Endodermal cell (in vitro differentiated cells): ENCODE measurements at regions not wholly inside any gene's neighbourhood (a gene's known extent, or its start where the extent isn't known, plus 50 kb on each side); places are given as distances from the start of the nearest gene placed in this dataset.

Source experiments
- DNase-seq: peaks from one replicate; pipeline ENCODE4 v3.0.0-alpha.2; 2017
- H3K27ac ChIP-seq: 2 replicates; pipeline ENCODE4 v1.5.1; 2013; ENCODE audit warnings: mild to moderate bottlenecking, low read depth, low read length, moderate library complexity
- H3K27me3 ChIP-seq: 2 replicates; pipeline ENCODE4 v1.6.1; 2013; ENCODE audit warnings: mild to moderate bottlenecking, low read length, moderate library complexity; ENCODE audit not compliant: insufficient read depth, control insufficient read depth, poor library complexity, severe bottlenecking
- H3K36me3 ChIP-seq: 2 replicates; pipeline ENCODE4 v1.7.0; 2013; ENCODE audit warnings: mild to moderate bottlenecking, low read length, moderate library complexity; ENCODE audit not compliant: control insufficient read depth, insufficient read depth
- H3K4me1 ChIP-seq: one replicate; pipeline ENCODE4 v1.7.0; 2013; ENCODE audit warnings: low read length; ENCODE audit not compliant: control insufficient read depth, insufficient read depth
- H3K4me3 ChIP-seq: 2 replicates; pipeline ENCODE4 v1.5.1; 2013; ENCODE audit warnings: mild to moderate bottlenecking, low read length, moderate library complexity
- H3K9ac ChIP-seq: 2 replicates; pipeline ENCODE4 v1.6.1; 2013; ENCODE audit warnings: mild to moderate bottlenecking, low read length, moderate library complexity; ENCODE audit not compliant: poor library complexity, severe bottlenecking; ENCODE audit errors: extremely low read depth
- H3K9me3 ChIP-seq: 2 replicates; pipeline ENCODE4 v1.6.1; 2013; ENCODE audit warnings: mild to moderate bottlenecking, low read length, moderate library complexity; ENCODE audit not compliant: control insufficient read depth
- H3K27ac Mint-ChIP-seq: 2 replicates; pipeline ENCODE4 v1.8.0; 2020; ENCODE audit warnings: mixed read lengths
- H3K27me3 Mint-ChIP-seq: 2 replicates; pipeline ENCODE4 v1.8.0; 2021; ENCODE audit warnings: mild to moderate bottlenecking, mixed read lengths; ENCODE audit not compliant: insufficient read depth
- H3K36me3 Mint-ChIP-seq: 2 replicates; pipeline ENCODE4 v1.8.0; 2020; ENCODE audit warnings: low read depth, mixed read lengths
- H3K4me1 Mint-ChIP-seq: 2 replicates; pipeline ENCODE4 v1.8.0; 2020; ENCODE audit warnings: mixed read lengths
- H3K4me3 Mint-ChIP-seq: 2 replicates; pipeline ENCODE4 v1.8.0; 2020; ENCODE audit warnings: mild to moderate bottlenecking, moderate library complexity, mixed read lengths
- H3K9me3 Mint-ChIP-seq: 2 replicates; pipeline ENCODE4 v1.8.0; 2020; ENCODE audit warnings: mild to moderate bottlenecking, mixed read lengths
- CTCF ChIP-seq: fragments of 200-600 bp; sonication (generic); conservative IDR thresholded peaks from 2 replicates; pipeline ENCODE4 v1.5.0; 2021; ENCODE audit warnings: antibody characterized with exemption, mild to moderate bottlenecking
- WGBS, 2 experiments: methylation state at CpG; one replicate each; pipeline versions ENCODE4 v1.1.5 to v1.1.7; 2013; ENCODE audit warnings: missing lambda C conversion rate in 2 of 2, mixed read lengths in 1 of 2; ENCODE audit not compliant: insufficient coverage in 1 of 2, insufficient read length in 1 of 2; 5-methylcytosine and 5-hydroxymethylcytosine counted together

- Histone ChIP-seq H3K9me3 (no peaks in the 10 kb centered on the region), H3K4me1 (no peaks in the 10 kb centered on the region), H3K9ac (no peak overlapping the region), H3K4me3 (no peak overlapping the region), H3K27ac (no peak overlapping the region), H3K27me3 (no peaks in the 10 kb centered on the region), H3K36me3 (no peaks in the 10 kb centered on the region)
- Mint-ChIP-seq H3K4me3 (no peak overlapping the region), H3K4me1 (no peaks in the 10 kb centered on the region), H3K36me3 (no peaks in the 10 kb centered on the region), H3K9me3 (no peaks in the 10 kb centered on the region), H3K27ac (no peak overlapping the region), H3K27me3 (no peaks in the 10 kb centered on the region)
- no peak for TF ChIP-seq CTCF
- DNase-seq: no peak
These were observed 1226.0 kb downstream of the CDH8 start for GRCh38 chr16:60810250-60810649.

GRCh38 chr16:60792437-60792836, 1243.8 kb downstream of the CDH8 start:
- no peak for TF ChIP-seq CTCF
- H3K9me3 Mint-ChIP-seq: no peaks in the 10 kb centered on the region
- no peaks in the 10 kb centered on the region for H3K36me3 Mint-ChIP-seq
- Histone ChIP-seq H3K27me3 (no peaks in the 10 kb centered on the region), H3K4me3 (no peak overlapping the region), H3K36me3 (no peaks in the 10 kb centered on the region), H3K9me3 (no peaks in the 10 kb centered on the region), H3K9ac (no peak overlapping the region), H3K4me1 (peaks cover 4% of the 10 kb centered on the region), H3K27ac (no peak overlapping the region)
- 93 to 100% methylated on average over 1 to 2 of the region's 2 CpGs for WGBS, 2 experiments
- DNase-seq: no peak
- no peak overlapping the region for H3K27ac Mint-ChIP-seq
- peaks cover 7% of the 10 kb centered on the region for H3K4me1 Mint-ChIP-seq
- no peak overlapping the region for H3K4me3 Mint-ChIP-seq
- no peaks in the 10 kb centered on the region for H3K27me3 Mint-ChIP-seq

- H3K9ac ChIP-seq: no peak overlapping the region
- no peak for DNase-seq
- no peaks in the 10 kb centered on the region for H3K36me3 Mint-ChIP-seq
- no peaks in the 10 kb centered on the region for H3K27me3 ChIP-seq
- H3K4me3 Mint-ChIP-seq: no peak overlapping the region
- H3K27me3 Mint-ChIP-seq: no peaks in the 10 kb centered on the region
- no peak for TF ChIP-seq CTCF
- H3K27ac ChIP-seq: no peak overlapping the region
- no peaks in the 10 kb centered on the region for H3K36me3 ChIP-seq
- H3K27ac Mint-ChIP-seq: no peak overlapping the region
- H3K4me1 ChIP-seq: peaks cover 4% of the 10 kb centered on the region
- peaks cover 3% of the 10 kb centered on the region for H3K9me3 Mint-ChIP-seq
- no peak overlapping the region for H3K4me3 ChIP-seq
- H3K9me3 ChIP-seq: peaks cover 8% of the 10 kb centered on the region
- H3K4me1 Mint-ChIP-seq: peaks cover 14% of the 10 kb centered on the region
These were observed 1247.6 kb downstream of the CDH8 start for GRCh38 chr16:60788631-60789030.
